GM10266 (cell line): ENCODE measurements at regions not wholly inside any gene's neighbourhood (a gene's known extent, or its start where the extent isn't known, plus 50 kb on each side); places are given as distances from the start of the nearest gene placed in this dataset.

Experiments
- DNase-seq: peaks from one replicate; pipeline ENCODE4 v3.0.0; 2012; ENCODE audit errors: extremely low spot score
- TF ChIP-seq, protein P1 (sequence below): IDR thresholded peaks from 2 replicates; pipeline ENCODE4 v1.5.1; 2012; ENCODE audit warnings: mild to moderate bottlenecking, low read depth; ENCODE audit not compliant: control insufficient read depth, insufficient read depth; ENCODE audit errors: missing control alignments

DNA sequence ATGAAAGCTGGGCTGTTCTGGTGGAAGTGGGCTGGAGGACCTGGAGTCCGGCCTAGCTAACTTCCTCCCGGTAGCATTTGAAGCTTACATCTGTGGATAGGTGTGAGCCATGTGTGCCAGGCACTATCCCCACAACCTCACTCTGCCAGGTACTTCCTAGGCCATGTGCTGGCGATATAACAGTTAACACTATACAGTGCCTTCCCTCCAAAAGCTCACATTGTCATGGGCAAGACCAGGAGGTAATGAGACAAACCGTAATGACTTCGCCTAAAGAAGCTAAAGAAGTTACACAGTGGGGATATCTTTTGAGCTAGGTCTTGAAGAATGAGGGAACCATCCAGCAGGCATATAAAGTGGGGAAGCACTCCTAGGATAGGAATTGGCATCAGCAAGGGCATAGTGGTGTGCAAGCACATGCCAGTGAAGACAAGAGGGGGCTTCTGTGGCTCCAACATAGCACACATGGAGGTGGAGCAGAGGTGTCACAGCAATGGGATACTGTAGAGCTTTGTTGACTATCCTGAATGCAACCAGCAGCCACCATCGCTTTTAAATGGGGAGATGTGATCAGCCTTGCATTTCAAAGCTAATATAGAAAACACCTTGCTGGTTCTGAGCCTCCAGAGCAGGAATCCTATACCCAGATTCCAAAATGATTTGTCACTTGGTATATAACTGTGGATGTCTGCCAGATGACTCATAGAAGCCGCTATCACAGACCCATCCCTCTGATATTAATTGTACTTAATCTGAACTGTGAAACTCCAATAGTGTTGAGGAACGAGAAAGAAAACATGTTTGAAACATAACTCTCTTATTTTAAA, 466.3 kb downstream of the LMO4 start:
- no peak for DNase-seq
- TF ChIP-seq, protein P1, sequence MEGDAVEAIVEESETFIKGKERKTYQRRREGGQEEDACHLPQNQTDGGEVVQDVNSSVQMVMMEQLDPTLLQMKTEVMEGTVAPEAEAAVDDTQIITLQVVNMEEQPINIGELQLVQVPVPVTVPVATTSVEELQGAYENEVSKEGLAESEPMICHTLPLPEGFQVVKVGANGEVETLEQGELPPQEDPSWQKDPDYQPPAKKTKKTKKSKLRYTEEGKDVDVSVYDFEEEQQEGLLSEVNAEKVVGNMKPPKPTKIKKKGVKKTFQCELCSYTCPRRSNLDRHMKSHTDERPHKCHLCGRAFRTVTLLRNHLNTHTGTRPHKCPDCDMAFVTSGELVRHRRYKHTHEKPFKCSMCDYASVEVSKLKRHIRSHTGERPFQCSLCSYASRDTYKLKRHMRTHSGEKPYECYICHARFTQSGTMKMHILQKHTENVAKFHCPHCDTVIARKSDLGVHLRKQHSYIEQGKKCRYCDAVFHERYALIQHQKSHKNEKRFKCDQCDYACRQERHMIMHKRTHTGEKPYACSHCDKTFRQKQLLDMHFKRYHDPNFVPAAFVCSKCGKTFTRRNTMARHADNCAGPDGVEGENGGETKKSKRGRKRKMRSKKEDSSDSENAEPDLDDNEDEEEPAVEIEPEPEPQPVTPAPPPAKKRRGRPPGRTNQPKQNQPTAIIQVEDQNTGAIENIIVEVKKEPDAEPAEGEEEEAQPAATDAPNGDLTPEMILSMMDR = no peak

DNA sequence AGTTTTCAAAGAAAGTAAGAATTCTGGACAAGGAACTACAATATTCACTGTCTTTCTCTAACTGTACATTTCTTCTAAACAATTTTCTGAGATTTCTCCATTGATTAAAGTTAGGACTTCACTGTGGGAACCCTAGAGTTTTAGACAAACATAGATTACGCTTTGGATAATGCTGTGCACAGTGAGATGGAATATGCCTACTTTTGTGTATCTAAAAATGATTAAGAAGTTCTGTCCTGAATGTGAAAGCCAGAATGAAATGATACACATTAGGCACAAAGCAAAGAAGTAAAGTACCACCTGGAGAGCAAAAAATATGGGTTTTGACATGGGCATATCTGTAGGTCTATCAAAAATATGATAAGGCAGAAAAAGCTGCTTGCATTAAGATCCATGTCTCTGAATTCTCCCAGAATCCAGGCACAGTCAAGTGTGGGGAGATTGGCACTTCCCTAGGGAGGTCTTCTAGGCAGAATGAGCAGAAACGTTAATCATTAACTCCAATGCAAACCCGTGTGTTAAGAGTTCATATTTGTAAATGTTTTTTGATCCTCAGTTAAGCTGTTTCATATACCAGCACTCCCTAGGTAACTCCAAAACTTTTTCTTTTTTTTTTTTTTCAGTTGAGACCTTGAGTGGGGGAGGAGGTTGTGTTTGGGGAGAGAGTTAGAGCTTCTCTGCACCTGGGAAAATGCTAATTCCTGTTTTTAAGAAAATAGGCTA, 467.1 kb downstream of the LMO4 start:
- DNase-seq = no peak
- TF ChIP-seq, protein P1 = no peak

DNA sequence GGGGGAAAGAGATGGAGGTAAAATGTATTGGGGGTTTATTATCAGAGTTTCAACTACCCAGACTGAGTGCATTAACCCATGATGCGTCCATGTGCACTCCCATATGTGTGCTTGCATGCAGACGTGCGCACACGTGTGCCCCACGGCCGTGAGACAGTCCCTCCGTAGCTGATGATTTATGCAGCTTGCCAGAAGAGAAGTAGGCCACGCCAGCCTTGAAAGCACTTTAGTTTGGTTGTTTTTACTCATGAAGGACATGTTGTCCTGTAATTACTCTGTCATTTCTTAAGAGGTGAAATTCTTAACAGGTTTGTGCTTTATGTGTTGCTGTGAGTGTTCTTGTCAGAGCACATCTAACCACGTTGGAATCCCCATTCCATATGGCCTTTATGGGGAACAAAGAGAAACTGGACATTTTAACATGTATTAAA, 467.8 kb downstream of the LMO4 start:
- TF ChIP-seq, protein P1 = no peak
- DNase-seq = no peak

DNA sequence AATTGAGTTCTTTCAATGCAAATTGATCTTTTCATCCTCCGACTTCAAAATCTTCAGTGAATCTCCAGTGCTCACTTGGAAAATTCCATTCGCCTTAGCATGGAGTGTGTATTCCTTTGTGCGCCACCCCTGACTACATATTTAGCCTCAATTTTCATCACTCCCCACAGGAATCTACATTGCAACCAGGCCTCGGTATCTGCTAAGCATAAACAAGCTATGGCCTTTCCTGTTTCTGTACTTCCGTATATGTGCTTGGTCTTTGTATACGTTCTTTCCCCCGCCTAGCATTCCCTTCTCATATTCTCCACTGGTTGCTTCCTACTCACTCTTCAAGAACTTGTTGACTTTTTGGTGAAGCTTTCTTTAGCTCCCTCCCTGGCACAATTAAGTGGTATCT, 470.8 kb downstream of the LMO4 start:
- no peak for DNase-seq
- TF ChIP-seq, protein P1 = no peak

DNA sequence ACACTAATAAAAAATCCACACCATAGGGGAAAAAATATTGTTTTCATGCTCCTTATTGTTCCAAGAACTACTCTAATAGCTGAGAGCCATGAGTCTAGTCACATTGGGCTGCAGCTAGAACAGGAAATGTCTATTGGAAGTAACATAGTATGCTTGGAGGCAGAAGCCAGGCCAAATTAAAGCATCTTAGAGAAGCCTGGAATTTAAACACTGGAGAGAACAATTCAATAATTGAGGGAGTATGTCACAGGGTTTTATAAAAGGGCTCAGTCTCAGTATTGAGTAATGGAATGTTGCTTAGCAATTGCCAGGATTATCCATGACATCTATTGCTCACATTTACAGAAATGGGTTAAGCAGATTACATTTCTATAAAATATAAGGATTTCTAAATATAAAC, 471.3 kb downstream of the LMO4 start:
- DNase-seq = no peak
- TF ChIP-seq, protein P1 = no peak

DNA sequence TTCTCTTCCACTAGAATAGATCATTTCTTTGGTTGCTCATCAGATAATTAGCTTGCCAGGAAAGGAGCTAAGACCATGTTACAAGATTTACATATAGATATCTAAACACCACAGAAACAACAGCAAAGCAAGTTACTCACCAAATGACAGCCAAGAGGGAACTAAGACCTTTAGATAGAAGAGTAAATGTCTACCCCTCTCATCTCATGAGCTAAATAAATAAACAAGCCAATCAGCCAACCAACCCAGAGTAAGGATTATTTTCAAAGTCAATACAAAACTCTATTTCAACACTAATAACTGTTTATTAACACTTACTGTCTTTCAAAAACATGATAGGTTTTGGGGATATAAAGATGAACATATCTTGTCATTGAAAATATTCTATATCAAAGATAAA, 474.7 kb downstream of the LMO4 start:
- TF ChIP-seq, protein P1 = no peak
- DNase-seq = no peak

DNA sequence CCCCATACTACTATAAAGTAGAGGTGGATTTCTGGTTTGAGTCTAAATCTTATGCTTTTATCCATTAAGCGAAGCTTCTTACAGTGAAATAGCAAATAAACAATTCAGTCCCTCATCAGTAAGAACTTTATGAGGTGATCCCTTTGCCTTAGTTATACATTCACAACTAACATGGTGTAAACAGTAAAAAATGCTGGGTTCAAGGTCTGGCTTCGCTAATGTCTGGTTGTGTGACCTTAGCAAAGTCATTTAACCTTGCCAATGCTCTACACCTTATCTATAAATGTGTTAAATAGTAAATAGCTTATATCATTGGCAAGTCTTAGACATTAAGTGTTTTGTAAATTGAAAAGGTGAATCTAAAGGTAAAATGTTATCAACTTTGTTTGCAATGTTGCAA, 475.4 kb downstream of the LMO4 start:
- no peak for DNase-seq
- TF ChIP-seq, protein P1 = no peak
